22Rv1 (cell line): ENCODE measurements at regions not wholly inside any gene's neighbourhood (a gene's known extent, or its start where the extent isn't known, plus 50 kb on each side); places are given as distances from the start of the nearest gene placed in this dataset.

Experiments used
- ZFX ChIP-seq: fragments of 450-650 bp; IDR thresholded peaks from 2 replicates; pipeline ENCODE4 v1.6.1; 2017; ENCODE audit warnings: antibody characterized with exemption, borderline replicate concordance
- TF ChIP-seq, protein P1 (sequence below): fragments of 450-650 bp; IDR thresholded peaks from 2 replicates; pipeline ENCODE4 v1.5.1; 2017; ENCODE audit warnings: mild to moderate bottlenecking

DNA sequence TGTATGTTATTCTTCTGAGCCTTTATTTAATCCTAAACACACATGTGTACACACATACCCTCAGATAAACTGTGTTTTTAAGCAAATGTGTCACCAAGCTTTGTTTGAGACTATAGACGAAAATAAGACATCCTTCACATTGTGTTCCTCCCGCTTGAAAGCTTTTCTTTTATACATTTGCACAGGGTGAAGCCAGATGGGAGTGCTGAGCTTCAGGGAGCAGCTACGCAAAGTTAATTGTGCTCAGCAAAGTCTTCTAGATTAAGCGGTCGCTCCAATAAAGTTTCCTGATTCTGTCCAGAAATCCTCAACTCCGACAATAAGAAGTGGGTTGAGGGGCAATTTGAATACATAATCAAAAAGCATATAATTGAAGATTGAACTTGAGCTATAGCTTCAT lies 117.2 kb upstream of the ARGLU1 start:
- TF ChIP-seq, protein P1, sequence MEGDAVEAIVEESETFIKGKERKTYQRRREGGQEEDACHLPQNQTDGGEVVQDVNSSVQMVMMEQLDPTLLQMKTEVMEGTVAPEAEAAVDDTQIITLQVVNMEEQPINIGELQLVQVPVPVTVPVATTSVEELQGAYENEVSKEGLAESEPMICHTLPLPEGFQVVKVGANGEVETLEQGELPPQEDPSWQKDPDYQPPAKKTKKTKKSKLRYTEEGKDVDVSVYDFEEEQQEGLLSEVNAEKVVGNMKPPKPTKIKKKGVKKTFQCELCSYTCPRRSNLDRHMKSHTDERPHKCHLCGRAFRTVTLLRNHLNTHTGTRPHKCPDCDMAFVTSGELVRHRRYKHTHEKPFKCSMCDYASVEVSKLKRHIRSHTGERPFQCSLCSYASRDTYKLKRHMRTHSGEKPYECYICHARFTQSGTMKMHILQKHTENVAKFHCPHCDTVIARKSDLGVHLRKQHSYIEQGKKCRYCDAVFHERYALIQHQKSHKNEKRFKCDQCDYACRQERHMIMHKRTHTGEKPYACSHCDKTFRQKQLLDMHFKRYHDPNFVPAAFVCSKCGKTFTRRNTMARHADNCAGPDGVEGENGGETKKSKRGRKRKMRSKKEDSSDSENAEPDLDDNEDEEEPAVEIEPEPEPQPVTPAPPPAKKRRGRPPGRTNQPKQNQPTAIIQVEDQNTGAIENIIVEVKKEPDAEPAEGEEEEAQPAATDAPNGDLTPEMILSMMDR = no peak
- no peak for TF ChIP-seq ZFX
